Naive thymus-derived CD4-positive, alpha-beta T cell (primary cell): ENCODE measurements at regions not wholly inside any gene's neighbourhood (a gene's known extent, or its start where the extent isn't known, plus 50 kb on each side); places are given as distances from the start of the nearest gene placed in this dataset.

Experiments
- ATAC-seq: fragments of 150-1000 bp; cut with Tn5 transposase; 2 replicates; pipeline ENCODE4 v1.10.0; 2021; ENCODE audit warnings: mild to moderate bottlenecking, moderate library complexity
- CTCF ChIA-PET: fragments of 350-600 bp; sonication (Branson Sonifier 250); formaldehyde crosslinking; loops from one replicate; lab custom pipeline; 2021; ENCODE audit warnings: antibody characterized with exemption; lab: Charles Lee
- POLR2A ChIA-PET: fragments of 350-600 bp; sonication (Branson Sonifier 250); formaldehyde crosslinking; loops from one replicate; lab custom pipeline; 2021; ENCODE audit warnings: antibody characterized with exemption, inconsistent platforms; lab: Charles Lee
- DNase-seq, 9 donors: peaks; one replicate each; pipeline versions ENCODE4 v3.0.0 to v3.0.0-alpha.2; 2020 to 2022; ENCODE audit warnings: mixed read lengths in 1 of 9
- H3K27ac ChIP-seq: one replicate; pipeline ENCODE4 v1.7.0; 2013; ENCODE audit warnings: mild to moderate bottlenecking, low read depth, low read length, moderate library complexity
- H3K27me3 ChIP-seq, 2 donors: one replicate each; pipeline ENCODE4 v1.7.0; 2013; ENCODE audit warnings: low read length in 2 of 2, mild to moderate bottlenecking in 2 of 2, moderate library complexity in 2 of 2; ENCODE audit not compliant: control insufficient read depth in 2 of 2, insufficient read depth in 2 of 2
- H3K36me3 ChIP-seq, 3 experiments: 1 replicate in 2 of 3; 2 replicates in 1 of 3; pipeline ENCODE4 v1.7.0; 2013; ENCODE audit warnings: low read length in 3 of 3, mild to moderate bottlenecking in 3 of 3, moderate library complexity in 1 of 3; ENCODE audit not compliant: insufficient read depth in 3 of 3, control insufficient read depth in 2 of 3
- H3K4me1 ChIP-seq, 2 donors: one replicate each; pipeline ENCODE4 v1.7.0; 2013; ENCODE audit warnings: low read length in 2 of 2, mild to moderate bottlenecking in 2 of 2, moderate library complexity in 1 of 2; ENCODE audit not compliant: control insufficient read depth in 2 of 2, insufficient read depth in 2 of 2
- H3K4me3 ChIP-seq: 2 replicates; pipeline ENCODE4 v1.7.0; 2013; ENCODE audit warnings: mild to moderate bottlenecking, low read length
- H3K9me3 ChIP-seq, 3 experiments: 1 replicate in 2 of 3; 2 replicates in 1 of 3; pipeline ENCODE4 v1.7.0; 2013; ENCODE audit warnings: low read length in 3 of 3; ENCODE audit not compliant: control insufficient read depth in 2 of 3
- H3K27ac Mint-ChIP-seq, 9 donors: one replicate each; pipeline ENCODE4 v1.8.0; 2020 to 2022; ENCODE audit warnings: mixed read lengths in 9 of 9, mild to moderate bottlenecking in 8 of 9, moderate library complexity in 5 of 9, inconsistent platforms in 2 of 9
- H3K27me3 Mint-ChIP-seq, 5 donors: one replicate each; pipeline ENCODE4 v1.8.0; 2021 to 2022; ENCODE audit warnings: mixed read lengths in 5 of 5, mild to moderate bottlenecking in 1 of 5
- H3K36me3 Mint-ChIP-seq, 5 donors: one replicate each; pipeline ENCODE4 v1.8.0; 2020 to 2022; ENCODE audit warnings: mixed read lengths in 5 of 5, mild to moderate bottlenecking in 3 of 5, inconsistent platforms in 1 of 5
- H3K4me1 Mint-ChIP-seq, 7 donors: one replicate each; pipeline ENCODE4 v1.8.0; 2020 to 2022; ENCODE audit warnings: mixed read lengths in 7 of 7, mild to moderate bottlenecking in 3 of 7, inconsistent platforms in 1 of 7
- H3K4me3 Mint-ChIP-seq, 10 donors: one replicate each; pipeline ENCODE4 v1.8.0; 2020 to 2022; ENCODE audit warnings: mild to moderate bottlenecking in 10 of 10, mixed read lengths in 10 of 10, moderate library complexity in 6 of 10, inconsistent platforms in 2 of 10
- H3K9me3 Mint-ChIP-seq, 11 donors: one replicate each; pipeline ENCODE4 v1.8.0; 2020 to 2022; ENCODE audit warnings: mixed read lengths in 11 of 11, mild to moderate bottlenecking in 4 of 11, inconsistent platforms in 1 of 11, moderate library complexity in 1 of 11
- intact Hi-C, 2 donors: fragments of 100-400 bp; cut with micrococcal nuclease; formaldehyde crosslinking; loops; one replicate each; pipeline ENCODE4 v1.15.1; 2023

DNA sequence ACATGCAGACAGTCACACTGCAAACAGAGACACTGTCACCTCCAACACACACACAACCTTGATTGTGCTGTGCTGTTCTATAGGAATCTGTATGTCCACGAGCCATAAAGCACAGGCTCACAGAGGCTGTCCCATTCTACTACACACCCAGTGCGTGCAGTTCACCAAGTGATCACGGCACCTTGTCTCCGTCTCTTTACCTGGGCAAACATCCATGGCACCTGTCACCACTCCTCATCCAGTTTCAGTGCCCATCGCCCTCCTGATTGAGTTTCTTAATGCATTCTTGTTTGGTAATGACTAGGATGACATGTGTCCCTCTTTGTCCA is 65.8 kb upstream of the STMND1 start:
- Histone ChIP-seq H3K36me3 (no peaks in the 10 kb centered on the region), H3K27ac (no peak overlapping the region), H3K4me1 (no peaks in the 10 kb centered on the region), H3K9me3 (no peaks in the 10 kb centered on the region), H3K27me3 (no peaks in the 10 kb centered on the region), H3K4me3 (no peak overlapping the region)
- intact Hi-C loops, result no loop called here
- H3K4me1 Mint-ChIP-seq, result no peaks in the 10 kb centered on the region
- ChIA-PET POLR2A (no interaction called here), CTCF (no interaction called here)
- peaks cover 0 to 5% (median 0%) of the 10 kb centered on the region in 11 donors for H3K9me3 Mint-ChIP-seq
- no peak for ATAC-seq
- H3K27ac Mint-ChIP-seq, result no peak overlapping the region
- no peak overlapping the region for H3K4me3 Mint-ChIP-seq
- peaks cover 0 to 24% (median 6%) of the 10 kb centered on the region in 5 donors for H3K27me3 Mint-ChIP-seq
- no peaks in the 10 kb centered on the region for H3K36me3 Mint-ChIP-seq
- DNase-seq, result no peak

DNA sequence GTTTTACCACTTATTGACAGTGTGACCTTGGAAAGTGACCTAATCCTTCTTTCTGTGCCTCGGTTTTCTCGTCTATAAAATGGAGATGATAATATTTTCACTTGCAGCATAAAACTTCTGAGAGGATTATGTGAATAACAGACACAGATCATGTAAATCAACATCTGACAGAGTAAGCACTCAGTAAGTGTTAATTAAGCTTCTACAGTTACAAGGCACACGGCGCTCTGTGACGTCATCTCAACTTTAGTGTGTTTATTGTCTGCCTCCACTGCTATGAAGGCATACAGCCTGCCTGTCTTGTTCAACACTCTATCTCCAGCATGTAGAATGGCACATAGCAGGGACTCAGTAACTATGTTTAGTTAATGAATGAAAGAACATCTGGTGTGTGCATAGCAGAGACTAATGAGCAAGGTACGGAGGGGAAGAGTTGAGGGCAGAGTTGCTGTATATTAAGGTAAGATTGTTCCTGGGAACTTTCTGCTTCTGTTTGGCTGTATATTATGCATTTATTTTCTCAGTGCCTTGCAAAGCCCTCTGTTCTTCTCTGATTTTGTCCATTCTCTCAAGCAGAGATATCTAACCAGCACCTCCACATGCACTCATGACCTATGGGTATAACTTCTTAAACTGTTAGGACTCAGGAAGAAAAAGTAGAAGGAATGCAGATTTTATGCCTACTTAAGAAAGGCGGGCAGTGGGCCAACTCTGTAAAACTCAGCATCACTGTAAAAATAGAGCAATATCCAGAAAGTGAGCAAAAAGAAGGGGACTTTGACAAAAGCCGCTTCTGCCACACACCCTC is 66.4 kb upstream of the STMND1 start:
- H3K27ac Mint-ChIP-seq, result no peak overlapping the region
- H3K4me3 ChIP-seq, result no peak overlapping the region
- intact Hi-C loops, result no loop called here
- H3K4me1 Mint-ChIP-seq, result no peaks in the 10 kb centered on the region
- no peaks in the 10 kb centered on the region for H3K36me3 Mint-ChIP-seq
- no peak overlapping the region for H3K4me3 Mint-ChIP-seq
- POLR2A ChIA-PET, result no interaction called here
- no peaks in the 10 kb centered on the region for H3K27me3 ChIP-seq
- H3K36me3 ChIP-seq, result no peaks in the 10 kb centered on the region
- H3K27me3 Mint-ChIP-seq, result peaks cover 0 to 21% (median 6%) of the 10 kb centered on the region in 5 donors
- DNase-seq (no peak), ATAC-seq (no peak)
- CTCF ChIA-PET, result no interaction called here
- no peak overlapping the region for H3K27ac ChIP-seq
- H3K9me3 Mint-ChIP-seq, result peaks cover 0 to 5% (median 0%) of the 10 kb centered on the region in 11 donors
- no peaks in the 10 kb centered on the region for H3K9me3 ChIP-seq
- no peaks in the 10 kb centered on the region for H3K4me1 ChIP-seq

DNA sequence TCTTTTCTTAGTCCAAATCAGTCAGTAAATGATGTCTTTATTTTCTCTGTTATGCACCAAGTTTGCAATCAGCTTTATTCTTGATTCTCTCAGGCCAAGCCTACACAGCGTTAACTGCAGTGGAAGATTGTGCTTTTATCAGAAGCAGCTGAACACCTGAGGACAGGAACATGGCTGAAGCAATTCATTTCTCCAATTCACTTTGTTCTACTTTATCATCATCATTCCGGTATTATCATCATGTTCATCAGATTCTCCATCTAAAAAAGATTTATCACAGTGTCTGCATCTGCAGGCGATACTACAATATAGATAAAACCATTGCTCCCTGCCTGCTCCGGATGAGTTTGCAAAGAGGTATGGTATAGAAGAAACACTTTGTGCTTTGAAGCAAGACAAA is 68.1 kb upstream of the STMND1 start:
- intact Hi-C loops, result no loop called here
- H3K27ac ChIP-seq, result no peak overlapping the region
- H3K36me3 ChIP-seq, result no peaks in the 10 kb centered on the region
- H3K9me3 ChIP-seq, result no peaks in the 10 kb centered on the region
- no peaks in the 10 kb centered on the region for H3K36me3 Mint-ChIP-seq
- H3K4me1 ChIP-seq, result no peaks in the 10 kb centered on the region
- H3K4me3 ChIP-seq, result no peak overlapping the region
- H3K27ac Mint-ChIP-seq, result no peak overlapping the region
- ATAC-seq (no peak), DNase-seq (no peak)
- ChIA-PET CTCF (no interaction called here), POLR2A (no interaction called here)
- H3K27me3 ChIP-seq, result no peaks in the 10 kb centered on the region
- H3K9me3 Mint-ChIP-seq, result peaks cover 0 to 5% (median 2%) of the 10 kb centered on the region in 11 donors
- no peak overlapping the region for H3K4me3 Mint-ChIP-seq
- no peaks in the 10 kb centered on the region for H3K4me1 Mint-ChIP-seq
- peaks cover 0 to 22% (median 10%) of the 10 kb centered on the region in 5 donors for H3K27me3 Mint-ChIP-seq

DNA sequence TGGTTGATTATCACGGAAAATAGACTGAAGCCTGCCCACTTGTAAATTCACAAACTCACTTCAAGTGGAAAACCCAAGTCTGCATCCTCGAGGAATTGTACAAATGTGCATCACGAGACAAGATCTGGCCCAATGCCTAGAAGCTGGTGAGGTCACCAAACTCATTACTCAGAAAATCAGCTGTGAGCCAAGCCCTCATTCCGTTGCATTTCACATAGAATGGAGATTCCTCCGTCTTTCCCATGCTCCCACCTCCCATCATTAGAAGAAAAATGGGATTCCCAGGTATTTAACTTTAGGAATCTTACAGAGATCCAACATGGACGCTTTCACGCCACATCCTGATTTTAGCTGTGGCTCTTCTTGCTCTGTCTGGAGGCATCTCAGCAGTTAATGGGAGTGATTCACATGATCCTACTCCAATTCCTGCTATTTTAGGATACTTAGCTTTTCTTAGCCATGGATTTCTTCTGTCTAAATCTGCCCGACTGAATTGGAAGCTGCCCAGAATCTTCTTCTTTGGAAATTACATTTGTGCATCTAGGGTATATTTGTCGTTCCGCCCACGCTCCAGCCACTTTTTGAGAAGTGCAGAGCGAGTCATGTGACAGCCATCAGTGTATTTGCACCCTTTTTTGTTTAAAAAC is 68.7 kb upstream of the STMND1 start:
- H3K36me3 Mint-ChIP-seq, result no peaks in the 10 kb centered on the region
- no peak overlapping the region for H3K27ac Mint-ChIP-seq
- ChIA-PET POLR2A (no interaction called here), CTCF (no interaction called here)
- H3K9me3 ChIP-seq, result no peaks in the 10 kb centered on the region
- DNase-seq (no peak), ATAC-seq (no peak)
- no peak overlapping the region for H3K4me3 Mint-ChIP-seq
- no peak overlapping the region for H3K4me3 ChIP-seq
- intact Hi-C loops, result no loop called here
- H3K9me3 Mint-ChIP-seq, result peaks cover 0 to 5% (median 0%) of the 10 kb centered on the region in 11 donors
- no peak overlapping the region for H3K27ac ChIP-seq
- H3K36me3 ChIP-seq, result no peaks in the 10 kb centered on the region
- H3K4me1 ChIP-seq, result no peaks in the 10 kb centered on the region
- H3K27me3 Mint-ChIP-seq, result peaks cover 0 to 21% (median 14%) of the 10 kb centered on the region in 5 donors
- H3K27me3 ChIP-seq, result no peaks in the 10 kb centered on the region
- H3K4me1 Mint-ChIP-seq, result no peaks in the 10 kb centered on the region

GRCh38 chr6:17032590-17032987 is 69.3 kb upstream of the STMND1 start:
- Histone ChIP-seq H3K27me3 (no peaks in the 10 kb centered on the region), H3K4me3 (no peak overlapping the region), H3K36me3 (no peaks in the 10 kb centered on the region), H3K9me3 (no peaks in the 10 kb centered on the region), H3K27ac (no peak overlapping the region), H3K4me1 (no peaks in the 10 kb centered on the region)
- DNase-seq (no peak), ATAC-seq (no peak)
- Mint-ChIP-seq H3K27ac (no peak overlapping the region), H3K9me3 (peaks cover 0 to 5% (median 0%) of the 10 kb centered on the region in 11 donors), H3K36me3 (no peaks in the 10 kb centered on the region), H3K4me3 (no peak overlapping the region), H3K4me1 (no peaks in the 10 kb centered on the region), H3K27me3 (peaks cover 0 to 21% (median 14%) of the 10 kb centered on the region in 5 donors)
- ChIA-PET POLR2A (no interaction called here), CTCF (no interaction called here)
- intact Hi-C loops, result no loop called here

DNA sequence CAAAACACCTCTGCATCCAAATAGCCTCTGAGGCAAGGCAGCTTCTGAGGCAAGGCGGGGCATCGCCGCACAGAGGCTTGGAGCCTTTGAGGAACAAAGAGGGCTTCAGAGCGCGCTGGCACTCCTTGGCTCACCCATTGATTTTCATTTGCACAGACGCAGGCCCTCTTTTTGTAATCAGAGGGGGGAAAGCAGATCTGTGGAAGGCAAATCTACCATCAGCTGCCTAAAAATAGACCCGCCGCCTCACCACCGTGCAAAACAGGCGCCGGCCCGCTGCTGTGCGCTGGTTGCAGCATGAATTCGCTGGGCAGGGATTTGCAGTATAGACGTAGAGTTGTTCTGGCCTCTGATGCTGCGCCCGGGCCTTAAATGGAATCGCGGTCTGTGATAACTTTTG is 69.9 kb upstream of the STMND1 start:
- H3K4me1 ChIP-seq, result no peaks in the 10 kb centered on the region
- H3K27me3 ChIP-seq, result no peaks in the 10 kb centered on the region
- no peak overlapping the region for H3K27ac Mint-ChIP-seq
- no peak for DNase-seq
- no peaks in the 10 kb centered on the region for H3K9me3 ChIP-seq
- H3K4me1 Mint-ChIP-seq, result no peaks in the 10 kb centered on the region
- no peak overlapping the region for H3K4me3 Mint-ChIP-seq
- peaks cover 0 to 25% (median 16%) of the 10 kb centered on the region in 5 donors for H3K27me3 Mint-ChIP-seq
- H3K9me3 Mint-ChIP-seq, result peaks cover 0 to 10% (median 3%) of the 10 kb centered on the region in 11 donors
- H3K36me3 ChIP-seq, result no peaks in the 10 kb centered on the region
- no peak overlapping the region for H3K4me3 ChIP-seq
- no peaks in the 10 kb centered on the region for H3K36me3 Mint-ChIP-seq
- no peak for ATAC-seq
- intact Hi-C loops, result no loop called here
- ChIA-PET POLR2A (no interaction called here), CTCF (no interaction called here)
- H3K27ac ChIP-seq, result no peak overlapping the region

DNA sequence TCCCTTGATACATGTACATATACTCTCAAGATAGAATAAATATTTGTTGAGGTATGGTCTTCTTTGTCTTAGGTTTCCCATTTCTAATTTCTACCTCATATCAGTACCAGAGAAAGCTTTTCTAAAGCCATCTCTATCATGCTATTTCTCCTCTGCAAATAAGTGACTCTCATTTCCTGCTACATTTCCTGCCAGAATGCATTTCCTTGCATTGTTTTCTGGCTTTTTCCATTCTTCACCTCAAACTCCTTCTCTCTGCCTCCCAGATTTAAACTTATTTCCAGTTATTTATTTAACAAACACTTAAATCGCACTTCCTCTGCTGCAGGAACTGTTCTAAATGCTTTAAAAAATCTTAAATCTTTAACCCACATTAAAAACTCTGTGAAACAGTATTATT is 74.4 kb upstream of the STMND1 start:
- peaks cover 0 to 31% (median 14%) of the 10 kb centered on the region in 11 donors for H3K9me3 Mint-ChIP-seq
- ATAC-seq, result no peak
- peaks cover 13 to 18% (median 14%) of the 10 kb centered on the region in 5 donors for H3K27me3 Mint-ChIP-seq

More for the DNA sequence above, 74.4 kb upstream of the STMND1 start:
- no peaks in the 10 kb centered on the region for H3K4me1 ChIP-seq
- Mint-ChIP-seq H3K4me1 (peaks cover 0 to 2% (median 0%) of the 10 kb centered on the region in 7 donors), H3K36me3 (peaks cover 0 to 10% (median 0%) of the 10 kb centered on the region in 5 donors), H3K27ac (no peak overlapping the region), H3K4me3 (no peak overlapping the region)
- H3K9me3 ChIP-seq, result peaks cover 0 to 9% (median 0%) of the 10 kb centered on the region in 3 experiments
- DNase-seq, result no peak
- intact Hi-C loops, result no loop called here
- CTCF ChIA-PET, result no interaction called here
- POLR2A ChIA-PET, result no interaction called here
- no peak overlapping the region for H3K4me3 ChIP-seq
- H3K36me3 ChIP-seq, result no peaks in the 10 kb centered on the region
- no peaks in the 10 kb centered on the region for H3K27me3 ChIP-seq
- H3K27ac ChIP-seq, result no peak overlapping the region
